Activated CD8-positive, alpha-beta memory T cell treated with anti-CD3 and anti-CD28 coated beads, Interleukin-2, amount 50 U/mL, for 24 hours (primary cell): ENCODE measurements at regions not wholly inside any gene's neighbourhood (a gene's known extent, or its start where the extent isn't known, plus 50 kb on each side); places are given as distances from the start of the nearest gene placed in this dataset.
"Not testable (repeated sequence)": the region's sequence is repeated elsewhere in the genome, so short reads cannot be mapped to it uniquely, and the experiment has no call there.

Experiments used
- DNase-seq: peaks from one replicate; pipeline ENCODE4 v3.0.0-alpha.2; 2020; ENCODE audit errors: extremely low read depth

GRCh38 chr15:84360902-84361301, 125.3 kb downstream of the GOLGA6L4 start:
- DNase-seq = not testable (repeated sequence)

- DNase-seq = not testable (repeated sequence)
Measured at GRCh38 chr15:84384421-84384820, 148.8 kb downstream of the GOLGA6L4 start.

GRCh38 chr15:84387086-84387485, 151.5 kb downstream of the GOLGA6L4 start:
- DNase-seq = no peak

- DNase-seq = not testable (repeated sequence)
Measured at GRCh38 chr15:84388201-84388600, 152.6 kb downstream of the GOLGA6L4 start.

GRCh38 chr15:84388638-84389037, 153.1 kb downstream of the GOLGA6L4 start:
- not testable (repeated sequence) for DNase-seq

- DNase-seq = not testable (repeated sequence)
Measured at GRCh38 chr15:84390324-84390723, 154.8 kb downstream of the GOLGA6L4 start.

GRCh38 chr15:84391191-84391590, 155.6 kb downstream of the GOLGA6L4 start:
- DNase-seq = no peak

- DNase-seq = not testable (repeated sequence)
Measured at GRCh38 chr15:84392020-84392419, 156.4 kb downstream of the GOLGA6L4 start.

- DNase-seq = not testable (repeated sequence)
Measured at GRCh38 chr15:84393386-84393936, 157.9 kb downstream of the GOLGA6L4 start.

GRCh38 chr15:84393966-84394365, 158.4 kb downstream of the GOLGA6L4 start:
- DNase-seq = not testable (repeated sequence)

GRCh38 chr15:84395384-84395783, 159.8 kb downstream of the GOLGA6L4 start:
- DNase-seq = not testable (repeated sequence)

- not testable (repeated sequence) for DNase-seq
Measured at GRCh38 chr15:84395881-84396280, 160.3 kb downstream of the GOLGA6L4 start.

GRCh38 chr15:84397066-84397465, 161.5 kb downstream of the GOLGA6L4 start:
- DNase-seq = not testable (repeated sequence)

GRCh38 chr15:84398087-84398486, 162.5 kb downstream of the GOLGA6L4 start:
- DNase-seq = not testable (repeated sequence)

- DNase-seq = no peak
Measured at GRCh38 chr15:84398763-84399701, 163.5 kb downstream of the GOLGA6L4 start.

GRCh38 chr15:84400017-84400740, 164.6 kb downstream of the GOLGA6L4 start:
- no peak for DNase-seq

GRCh38 chr15:84400820-84401219, 165.2 kb downstream of the GOLGA6L4 start:
- DNase-seq = no peak

- DNase-seq = not testable (repeated sequence)
Measured at GRCh38 chr15:84401461-84401860, 165.9 kb downstream of the GOLGA6L4 start.

- not testable (repeated sequence) for DNase-seq
Measured at GRCh38 chr15:84401891-84402840, 166.6 kb downstream of the GOLGA6L4 start.

- DNase-seq = no peak
Measured at GRCh38 chr15:84402856-84403608, 167.5 kb downstream of the GOLGA6L4 start.
